HepG2 (cell line): ENCODE measurements at regions not wholly inside any gene's neighbourhood (a gene's known extent, or its start where the extent isn't known, plus 50 kb on each side); places are given as distances from the start of the nearest gene placed in this dataset.

Experiments used
- AKAP8 ChIP-seq: sonication (generic); formaldehyde crosslinking; IDR thresholded peaks from 2 replicates; pipeline ENCODE4 v1.5.1; 2020; ENCODE audit warnings: mild to moderate bottlenecking, missing genetic modification reagents
- BCL6 ChIP-seq: IDR thresholded peaks from 2 replicates; pipeline ENCODE4 v1.6.1; 2016; ENCODE audit warnings: missing genetic modification reagents, missing compliant biosample characterization
- FOXO1 ChIP-seq: sonication (generic); formaldehyde crosslinking; IDR thresholded peaks from 2 replicates; pipeline ENCODE4 v1.4.0; 2020; ENCODE audit warnings: missing genetic modification reagents
- HHEX ChIP-seq: IDR thresholded peaks from 2 replicates; pipeline ENCODE4 v1.6.1; 2016; ENCODE audit warnings: control low read depth
- HOXA3 ChIP-seq: sonication (generic); formaldehyde crosslinking; IDR thresholded peaks from 2 replicates; pipeline ENCODE4 v1.5.0; 2020; ENCODE audit warnings: missing genetic modification reagents
- HOXA7 ChIP-seq: sonication (generic); formaldehyde crosslinking; IDR thresholded peaks from 2 replicates; pipeline ENCODE4 v1.8.1; 2022; ENCODE audit warnings: mild to moderate bottlenecking, missing genetic modification reagents, moderate library complexity
- NCOA2 ChIP-seq: sonication (generic); formaldehyde crosslinking; IDR thresholded peaks from 2 replicates; pipeline ENCODE4 v1.8.0; 2022; ENCODE audit warnings: inconsistent platforms
- NFATC3 ChIP-seq: sonication (generic); formaldehyde crosslinking; IDR thresholded peaks from 2 replicates; pipeline ENCODE4 v1.5.1; 2020; ENCODE audit warnings: mild to moderate bottlenecking, missing genetic modification reagents
- PAF1 ChIP-seq: IDR thresholded peaks from 2 replicates; pipeline ENCODE4 v1.6.1; 2016; ENCODE audit warnings: missing genetic modification reagents, missing compliant biosample characterization
- SIX1 ChIP-seq: sonication (generic); formaldehyde crosslinking; IDR thresholded peaks from 2 replicates; pipeline ENCODE4 v1.4.0; 2020; ENCODE audit warnings: missing genetic modification reagents, borderline replicate concordance
- TCF7 ChIP-seq: sonication (generic); IDR thresholded peaks from 2 replicates; pipeline ENCODE4 v1.6.1; 2016; ENCODE audit warnings: antibody characterized with exemption, low read depth
- ZBTB7B ChIP-seq: sonication (generic); formaldehyde crosslinking; IDR thresholded peaks from 2 replicates; pipeline ENCODE4 v1.4.0; 2020; ENCODE audit warnings: missing genetic modification reagents
- ZHX1 ChIP-seq: sonication (generic); formaldehyde crosslinking; IDR thresholded peaks from 2 replicates; pipeline ENCODE4 v1.8.1; 2022; ENCODE audit warnings: low read depth, mild to moderate bottlenecking, missing genetic modification reagents
- ZNF143 ChIP-seq: sonication (generic); formaldehyde crosslinking; IDR thresholded peaks from 2 replicates; pipeline ENCODE4 v1.4.0; 2020; ENCODE audit warnings: missing genetic modification reagents
- ZNF205 ChIP-seq: IDR thresholded peaks from 2 replicates; pipeline ENCODE4 v1.6.1; 2018; ENCODE audit warnings: missing biosample characterization, missing genetic modification reagents
- ZNF230 ChIP-seq: sonication (generic); formaldehyde crosslinking; IDR thresholded peaks from 2 replicates; pipeline ENCODE4 v1.4.0; 2020; ENCODE audit warnings: mild to moderate bottlenecking, missing genetic modification reagents
- ZNF232 ChIP-seq: sonication (generic); formaldehyde crosslinking; IDR thresholded peaks from 2 replicates; pipeline ENCODE4 v1.4.0; 2020; ENCODE audit warnings: missing genetic modification reagents, borderline replicate concordance
- ZNF367 ChIP-seq: sonication (generic); formaldehyde crosslinking; IDR thresholded peaks from 2 replicates; pipeline ENCODE4 v1.4.0; 2020; ENCODE audit warnings: missing genetic modification reagents, borderline replicate concordance
- ZNF644 ChIP-seq: IDR thresholded peaks from 2 replicates; pipeline ENCODE4 v1.6.1; 2016; ENCODE audit warnings: low read depth
- ZNF773 ChIP-seq: sonication (generic); formaldehyde crosslinking; IDR thresholded peaks from 2 replicates; pipeline ENCODE4 v1.4.0; 2020; ENCODE audit warnings: missing genetic modification reagents, borderline replicate concordance
- ZNF781 ChIP-seq: sonication (generic); formaldehyde crosslinking; IDR thresholded peaks from 2 replicates; pipeline ENCODE4 v1.5.1; 2020; ENCODE audit warnings: borderline replicate concordance, mild to moderate bottlenecking, missing genetic modification reagents; ENCODE audit errors: not compliant biosample characterization
- TF ChIP-seq, protein P1 (sequence below): sonication (generic); formaldehyde crosslinking; IDR thresholded peaks from 2 replicates; pipeline ENCODE4 v1.4.0; 2020; ENCODE audit warnings: missing genetic modification reagents
- TF ChIP-seq, protein P2 (sequence below): sonication (generic); formaldehyde crosslinking; conservative IDR thresholded peaks from 2 replicates; pipeline ENCODE4 v1.8.0; 2022; ENCODE audit warnings: mild to moderate bottlenecking, moderate library complexity, missing genetic modification reagents

- TF ChIP-seq BCL6: peak; percentile 100
- TF ChIP-seq ZNF232 (CRISPR knock-in tag): peak; percentile 36; the same call in 1 of the 2 replicates
- no peak for TF ChIP-seq ZNF781 (CRISPR knock-in tag)
- no peak for TF ChIP-seq NFATC3 (CRISPR knock-in tag)
- peak; percentile 50; the same call in 1 of the 2 replicates for TF ChIP-seq ZNF143 (CRISPR knock-in tag)
- TF ChIP-seq FOXO1: peak; percentile 98
- TF ChIP-seq TCF7: peak; percentile 79
- TF ChIP-seq ZNF644: peak; percentile 36; the same call in 1 of the 2 replicates
- TF ChIP-seq, protein P1, sequence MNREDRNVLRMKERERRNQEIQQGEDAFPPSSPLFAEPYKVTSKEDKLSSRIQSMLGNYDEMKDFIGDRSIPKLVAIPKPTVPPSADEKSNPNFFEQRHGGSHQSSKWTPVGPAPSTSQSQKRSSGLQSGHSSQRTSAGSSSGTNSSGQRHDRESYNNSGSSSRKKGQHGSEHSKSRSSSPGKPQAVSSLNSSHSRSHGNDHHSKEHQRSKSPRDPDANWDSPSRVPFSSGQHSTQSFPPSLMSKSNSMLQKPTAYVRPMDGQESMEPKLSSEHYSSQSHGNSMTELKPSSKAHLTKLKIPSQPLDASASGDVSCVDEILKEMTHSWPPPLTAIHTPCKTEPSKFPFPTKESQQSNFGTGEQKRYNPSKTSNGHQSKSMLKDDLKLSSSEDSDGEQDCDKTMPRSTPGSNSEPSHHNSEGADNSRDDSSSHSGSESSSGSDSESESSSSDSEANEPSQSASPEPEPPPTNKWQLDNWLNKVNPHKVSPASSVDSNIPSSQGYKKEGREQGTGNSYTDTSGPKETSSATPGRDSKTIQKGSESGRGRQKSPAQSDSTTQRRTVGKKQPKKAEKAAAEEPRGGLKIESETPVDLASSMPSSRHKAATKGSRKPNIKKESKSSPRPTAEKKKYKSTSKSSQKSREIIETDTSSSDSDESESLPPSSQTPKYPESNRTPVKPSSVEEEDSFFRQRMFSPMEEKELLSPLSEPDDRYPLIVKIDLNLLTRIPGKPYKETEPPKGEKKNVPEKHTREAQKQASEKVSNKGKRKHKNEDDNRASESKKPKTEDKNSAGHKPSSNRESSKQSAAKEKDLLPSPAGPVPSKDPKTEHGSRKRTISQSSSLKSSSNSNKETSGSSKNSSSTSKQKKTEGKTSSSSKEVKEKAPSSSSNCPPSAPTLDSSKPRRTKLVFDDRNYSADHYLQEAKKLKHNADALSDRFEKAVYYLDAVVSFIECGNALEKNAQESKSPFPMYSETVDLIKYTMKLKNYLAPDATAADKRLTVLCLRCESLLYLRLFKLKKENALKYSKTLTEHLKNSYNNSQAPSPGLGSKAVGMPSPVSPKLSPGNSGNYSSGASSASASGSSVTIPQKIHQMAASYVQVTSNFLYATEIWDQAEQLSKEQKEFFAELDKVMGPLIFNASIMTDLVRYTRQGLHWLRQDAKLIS: no peak
- TF ChIP-seq ZBTB7B: peak; percentile 87
- TF ChIP-seq ZNF230 (CRISPR knock-in tag): no peak
- no peak for TF ChIP-seq PAF1 (CRISPR knock-in tag)
- 0 out of 2 replicates have a peak, but pooled peaks have one; percentile 44 for TF ChIP-seq ZHX1 (CRISPR knock-in tag)
- TF ChIP-seq ZNF773: no peak
- 0 out of 2 replicates have a peak, but pooled peaks have one; percentile 32 for TF ChIP-seq ZNF205
- no peak for TF ChIP-seq HOXA7 (CRISPR knock-in tag)
- peak; percentile 53; the same call in 1 of the 2 replicates for TF ChIP-seq HHEX (CRISPR knock-in tag)
- TF ChIP-seq HOXA3 (CRISPR knock-in tag): peak; percentile 79; the same call in 1 of the 2 replicates
- TF ChIP-seq ZNF367: no peak
- peak; percentile 96 for TF ChIP-seq NCOA2
- TF ChIP-seq AKAP8 (CRISPR knock-in tag): 0 out of 2 replicates have a peak, but pooled peaks have one; percentile 24
- TF ChIP-seq, protein P2, sequence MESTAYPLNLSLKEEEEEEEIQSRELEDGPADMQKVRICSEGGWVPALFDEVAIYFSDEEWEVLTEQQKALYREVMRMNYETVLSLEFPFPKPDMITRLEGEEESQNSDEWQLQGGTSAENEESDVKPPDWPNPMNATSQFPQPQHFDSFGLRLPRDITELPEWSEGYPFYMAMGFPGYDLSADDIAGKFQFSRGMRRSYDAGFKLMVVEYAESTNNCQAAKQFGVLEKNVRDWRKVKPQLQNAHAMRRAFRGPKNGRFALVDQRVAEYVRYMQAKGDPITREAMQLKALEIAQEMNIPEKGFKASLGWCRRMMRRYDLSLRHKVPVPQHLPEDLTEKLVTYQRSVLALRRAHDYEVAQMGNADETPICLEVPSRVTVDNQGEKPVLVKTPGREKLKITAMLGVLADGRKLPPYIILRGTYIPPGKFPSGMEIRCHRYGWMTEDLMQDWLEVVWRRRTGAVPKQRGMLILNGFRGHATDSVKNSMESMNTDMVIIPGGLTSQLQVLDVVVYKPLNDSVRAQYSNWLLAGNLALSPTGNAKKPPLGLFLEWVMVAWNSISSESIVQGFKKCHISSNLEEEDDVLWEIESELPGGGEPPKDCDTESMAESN (CRISPR knock-in tag): peak; percentile 67; the same call in 1 of the 2 replicates
- TF ChIP-seq SIX1: peak; percentile 46; the same call in 1 of the 2 replicates
Observed at GRCh38 chr4:123599920-123600810, 203.6 kb downstream of the SPRY1 start (continued).
